D721Med (cell line): ENCODE measurements at regions not wholly inside any gene's neighbourhood (a gene's known extent, or its start where the extent isn't known, plus 50 kb on each side); places are given as distances from the start of the nearest gene placed in this dataset.

ENCODE experiments used
- DNase-seq: peaks from one replicate; pipeline ENCODE4 v3.0.0; 2011; ENCODE audit warnings: low spot score; ENCODE audit not compliant: insufficient read length
- FAIRE-seq: peaks from 2 replicates; lab custom pipeline; 2011; peaks lifted over from hg19 to GRCh38; lab: Jason Lieb, UNC
- CTCF ChIP-seq: IDR thresholded peaks from 2 replicates; pipeline ENCODE4 v1.5.1; 2012; ENCODE audit warnings: mild to moderate bottlenecking, control low read depth; ENCODE audit not compliant: insufficient read depth; ENCODE audit errors: missing control alignments

- no peak for TF ChIP-seq CTCF
- DNase-seq (no peak), FAIRE-seq (no peak)
Observed at GRCh38 chr7:13603016-13603415, 386.4 kb downstream of the ETV1 start.

GRCh38 chr7:13603661-13604060 lies 385.8 kb downstream of the ETV1 start:
- no peak for TF ChIP-seq CTCF
- FAIRE-seq = no peak
- no peak for DNase-seq

GRCh38 chr7:13604178-13604577 lies 385.3 kb downstream of the ETV1 start:
- DNase-seq (no peak), FAIRE-seq (no peak)
- no peak for TF ChIP-seq CTCF

GRCh38 chr7:13610372-13610771 lies 379.1 kb downstream of the ETV1 start:
- no peak for TF ChIP-seq CTCF
- no peak for FAIRE-seq
- no peak for DNase-seq

- no peak for FAIRE-seq
- TF ChIP-seq CTCF = no peak
- DNase-seq = no peak
Observed at GRCh38 chr7:13615679-13616078, 373.8 kb downstream of the ETV1 start.

GRCh38 chr7:13627455-13627854 lies 362.0 kb downstream of the ETV1 start:
- FAIRE-seq = no peak

More at GRCh38 chr7:13627455-13627854, 362.0 kb downstream of the ETV1 start:
- no peak for DNase-seq
- no peak for TF ChIP-seq CTCF
